HepG2 (cell line): ENCODE measurements at regions not wholly inside any gene's neighbourhood (a gene's known extent, or its start where the extent isn't known, plus 50 kb on each side); places are given as distances from the start of the nearest gene placed in this dataset.

Experiments
- ATAC-seq: fragments of 200-7000 bp; cut with Tn5 transposase; 3 replicates; pipeline ENCODE4 v1.9.1; 2020; ENCODE audit warnings: mild to moderate bottlenecking, moderate library complexity
- BruUV-seq: library from RNA; stranded (reverse); fragments of 400-500 nt; replicated peaks from 2 replicates; lab custom pipeline; 2021; lab: Mats Ljungman, UMichigan
- CTCF ChIA-PET: fragments of 300-600 bp; formaldehyde crosslinking; extraction: SDS; loops from one replicate; lab custom pipeline; 2021; ENCODE audit warnings: low total read pairs, inconsistent platforms, low intra/inter-chr PET ratio; lab: Yijun Ruan, JAX
- POLR2A ChIA-PET: fragments of 350-600 bp; sonication (Branson Sonifier 250); formaldehyde crosslinking; loops from one replicate; lab custom pipeline; 2020; ENCODE audit warnings: antibody characterized with exemption, inconsistent platforms; lab: Yijun Ruan, JAX
- DNase-seq: peaks from one replicate; pipeline ENCODE4 v3.0.0-alpha.2; 2015; ENCODE audit warnings: low spot score
- FAIRE-seq: peaks from 3 replicates; lab custom pipeline; 2011; peaks lifted over from hg19 to GRCh38; lab: Jason Lieb, UNC
- H2AFZ ChIP-seq: one replicate; pipeline ENCODE4 v1.6.1; 2011; ENCODE audit warnings: low read length, inconsistent platforms
- H3K27ac ChIP-seq: fragments of 300-600 bp; 3 replicates; pipeline ENCODE4 v1.8.0; 2011; ENCODE audit warnings: mixed run types, mild to moderate bottlenecking, mixed read lengths, low read length, inconsistent platforms; ENCODE audit not compliant: insufficient read depth; ENCODE audit errors: extremely low read length
- H3K27me3 ChIP-seq, 2 experiments: fragments of 200-600 bp in 1 of 2; 2 replicates in 1 of 2; 3 replicates in 1 of 2; pipeline versions ENCODE4 v1.6.0 to v1.8.0; 2011; ENCODE audit warnings: low read length in 2 of 2, mild to moderate bottlenecking in 2 of 2, moderate library complexity in 2 of 2, inconsistent platforms in 1 of 2; ENCODE audit not compliant: insufficient read depth in 2 of 2, control insufficient read depth in 1 of 2
- H3K36me3 ChIP-seq, 2 experiments: fragments of 200-600 bp in 1 of 2; replicated peaks in 1 of 2; 2 replicates in 1 of 2; 3 replicates in 1 of 2; pipeline versions ENCODE4 v1.5.1 to v1.8.0; 2011; ENCODE audit warnings: low read length in 2 of 2, inconsistent platforms in 1 of 2; ENCODE audit not compliant: insufficient read depth in 2 of 2, control insufficient read depth in 1 of 2
- H3K4me1 ChIP-seq: 2 replicates; pipeline ENCODE4 v1.5.1; 2012; ENCODE audit warnings: low read length, inconsistent platforms; ENCODE audit not compliant: insufficient read depth
- H3K4me2 ChIP-seq: 2 replicates; pipeline ENCODE4 v1.6.0; 2011; ENCODE audit warnings: low read depth, low read length, inconsistent platforms
- H3K4me3 ChIP-seq, 3 experiments: fragments of 200-600 bp in 1 of 3; sonication (generic), shearing (Covaris generic) in 1 of 3; replicated peaks in 1 of 3; 2 replicates each; pipeline ENCODE4 v1.5.1; 2011 to 2016; ENCODE audit warnings: low read length in 3 of 3, inconsistent platforms in 2 of 3, low read depth in 2 of 3, mild to moderate bottlenecking in 2 of 3, control low read depth in 1 of 3, mixed read lengths in 1 of 3; ENCODE audit not compliant: insufficient read depth in 1 of 3
- H3K79me2 ChIP-seq: one replicate; pipeline ENCODE4 v1.6.1; 2011; ENCODE audit warnings: low read length, inconsistent platforms; ENCODE audit not compliant: insufficient read depth
- H3K9ac ChIP-seq: 2 replicates; pipeline ENCODE4 v1.6.0; 2011; ENCODE audit warnings: mild to moderate bottlenecking, low read depth, low read length, inconsistent platforms; ENCODE audit not compliant: insufficient read depth
- H3K9me3 ChIP-seq: 2 replicates; pipeline ENCODE4 v1.5.1; 2012; ENCODE audit warnings: mild to moderate bottlenecking, low read length
- H4K20me1 ChIP-seq: 2 replicates; pipeline ENCODE4 v1.6.0; 2011; ENCODE audit warnings: inconsistent platforms, mild to moderate bottlenecking, low read length, moderate library complexity; ENCODE audit not compliant: insufficient read depth
- ARHGAP35 ChIP-seq: sonication (generic); formaldehyde crosslinking; IDR thresholded peaks from 2 replicates; pipeline ENCODE4 v1.9.0; 2022; ENCODE audit warnings: mild to moderate bottlenecking, inconsistent platforms, moderate library complexity, missing genetic modification reagents, borderline replicate concordance
- JDP2 ChIP-seq: sonication (generic); formaldehyde crosslinking; IDR thresholded peaks from 2 replicates; pipeline ENCODE4 v1.8.1; 2022; ENCODE audit warnings: missing genetic modification reagents, borderline replicate concordance
- MAF1 ChIP-seq: sonication (generic); formaldehyde crosslinking; IDR thresholded peaks from 2 replicates; pipeline ENCODE4 v1.5.0; 2020; ENCODE audit warnings: missing genetic modification reagents, borderline replicate concordance
- MEIS2 ChIP-seq: sonication (generic); formaldehyde crosslinking; IDR thresholded peaks from 2 replicates; pipeline ENCODE4 v1.9.0; 2021; ENCODE audit warnings: mild to moderate bottlenecking, missing genetic modification reagents
- PAX8 ChIP-seq: sonication (generic); formaldehyde crosslinking; IDR thresholded peaks from 2 replicates; pipeline ENCODE4 v1.8.0; 2022; ENCODE audit warnings: mild to moderate bottlenecking, missing genetic modification reagents, borderline replicate concordance
- PPARG ChIP-seq: conservative IDR thresholded peaks from 2 replicates; pipeline ENCODE4 v1.6.1; 2016; ENCODE audit warnings: missing biosample characterization, missing genetic modification reagents
- YEATS2 ChIP-seq: sonication (generic); formaldehyde crosslinking; IDR thresholded peaks from 2 replicates; pipeline ENCODE4 v1.4.0; 2020; ENCODE audit warnings: missing genetic modification reagents, borderline replicate concordance
- ZBTB34 ChIP-seq: sonication (generic); formaldehyde crosslinking; IDR thresholded peaks from 2 replicates; pipeline ENCODE4 v1.8.0; 2022; ENCODE audit warnings: mild to moderate bottlenecking, missing genetic modification reagents
- ZNF20 ChIP-seq: sonication (generic); formaldehyde crosslinking; IDR thresholded peaks from 2 replicates; pipeline ENCODE4 v1.4.0; 2020; ENCODE audit warnings: mild to moderate bottlenecking, moderate library complexity, missing genetic modification reagents
- ZNF350 ChIP-seq: sonication (generic); formaldehyde crosslinking; IDR thresholded peaks from 2 replicates; pipeline ENCODE4 v1.4.0; 2020; ENCODE audit warnings: mild to moderate bottlenecking, low read depth, missing genetic modification reagents, borderline replicate concordance
- ZNF780A ChIP-seq: sonication (generic); formaldehyde crosslinking; IDR thresholded peaks from 2 replicates; pipeline ENCODE4 v1.8.0; 2022; ENCODE audit warnings: mild to moderate bottlenecking, missing genetic modification reagents, moderate library complexity
- WGBS: methylation state at CpG from one replicate; pipeline ENCODE4 v1.1.6; 2017; ENCODE audit warnings: low lambda C conversion rate; 5-methylcytosine and 5-hydroxymethylcytosine counted together
- in situ Hi-C: cut with HindIII; loops from 2 replicates; pipeline ENCODE4 v1.10.0; 2017; ENCODE audit warnings: low pct_unique_long_range_greater_than_20kb; ENCODE audit not compliant: extremely low pct_ligation_motif_present
- intact Hi-C: fragments of 100-400 bp; cut with micrococcal nuclease; formaldehyde crosslinking; loops from one replicate; pipeline ENCODE4 v1.10.0; 2022; ENCODE audit not compliant: unreplicated experiment

GRCh38 chr12:69123919-69124638, 115.3 kb upstream of the CPSF6 start:
- Histone ChIP-seq H3K4me3 (no peak overlapping the region), H3K9me3 (no peaks in the 10 kb centered on the region), H3K27me3 (no peaks in the 10 kb centered on the region; a peak in 1 of 5 replicates), H4K20me1 (no peaks in the 10 kb centered on the region), H3K79me2 (no peaks in the 10 kb centered on the region), H3K4me2 (no peak overlapping the region), H3K4me1 (no peaks in the 10 kb centered on the region), H3K36me3 (no peaks in the 10 kb centered on the region), H3K9ac (no peak overlapping the region), H3K27ac (no peak overlapping the region), H2AFZ (no peak overlapping the region)
- FAIRE-seq (no peak), ATAC-seq (no peak), DNase-seq (no peak)
- no TSS peak for BruUV-seq
- 17% methylated on average over 8 of the region's 8 CpGs for WGBS
- no peak for TF ChIP-seq PPARG (CRISPR knock-in tag)
- TF ChIP-seq ZNF780A (CRISPR knock-in tag) = no peak
- TF ChIP-seq ZNF350 (CRISPR knock-in tag) = no peak
- no peak for TF ChIP-seq PAX8 (CRISPR knock-in tag)
- TF ChIP-seq MAF1 (CRISPR knock-in tag) = no peak
- no peak for TF ChIP-seq ARHGAP35
- no peak for TF ChIP-seq MEIS2
- TF ChIP-seq ZBTB34 (CRISPR knock-in tag) = no peak
- TF ChIP-seq JDP2 (CRISPR knock-in tag) = no peak
- no peak for TF ChIP-seq YEATS2 (CRISPR knock-in tag)
- no peak for TF ChIP-seq ZNF20 (CRISPR knock-in tag)
- CTCF ChIA-PET = no interaction called here
- in situ Hi-C loops (no loop called here), intact Hi-C loops (no loop called here)
- POLR2A ChIA-PET = no interaction called here
